Endothelial cell of umbilical vein (primary cell): ENCODE measurements at regions not wholly inside any gene's neighbourhood (a gene's known extent, or its start where the extent isn't known, plus 50 kb on each side); places are given as distances from the start of the nearest gene placed in this dataset.

ENCODE experiments used
- BruUV-seq: library from RNA; stranded (reverse); fragments of 400-500 nt; replicated peaks from 2 replicates; lab custom pipeline; 2021; lab: Mats Ljungman, UMichigan
- CTCF ChIA-PET: fragments of 300-600, 350-600 bp; sonication (Branson Sonifier 250); formaldehyde crosslinking; loops from one replicate; lab custom pipeline; 2021; ENCODE audit warnings: antibody characterized with exemption, inconsistent platforms; lab: Charles Lee
- POLR2A ChIA-PET: fragments of 300-600, 350-600 bp; sonication (Branson Sonifier 250); formaldehyde crosslinking; loops from one replicate; lab custom pipeline; 2021; ENCODE audit warnings: antibody characterized with exemption, inconsistent platforms; lab: Charles Lee
- DNase-seq: peaks from one replicate; pipeline ENCODE4 v3.0.0-alpha.2; 2011; ENCODE audit warnings: low read depth, low spot score
- FAIRE-seq: peaks from 2 replicates; lab custom pipeline; 2011; peaks lifted over from hg19 to GRCh38; lab: Jason Lieb, UNC
- H2AFZ ChIP-seq: 2 replicates; pipeline ENCODE4 v1.6.0; 2012; ENCODE audit warnings: low read depth, low read length, control low read depth, inconsistent platforms
- H3K27ac ChIP-seq: 2 replicates; pipeline ENCODE4 v1.5.1; 2011; ENCODE audit warnings: low read depth, mild to moderate bottlenecking, control low read depth, low read length, moderate library complexity; ENCODE audit not compliant: insufficient read depth
- H3K27me3 ChIP-seq, 2 experiments: 2 replicates each; pipeline versions ENCODE4 v1.6.0 to v1.6.1; 2011; ENCODE audit warnings: low read length in 2 of 2, mixed read lengths in 1 of 2; ENCODE audit not compliant: control insufficient read depth in 2 of 2, insufficient read depth in 2 of 2
- H3K36me3 ChIP-seq, 2 experiments: 2 replicates in 1 of 2; 3 replicates in 1 of 2; pipeline ENCODE4 v1.5.1; 2011; ENCODE audit warnings: low read length in 2 of 2, mild to moderate bottlenecking in 1 of 2, moderate library complexity in 1 of 2; ENCODE audit not compliant: control insufficient read depth in 2 of 2, insufficient read depth in 2 of 2; ENCODE audit errors: extremely low read depth in 1 of 2
- H3K4me1 ChIP-seq: 3 replicates; pipeline ENCODE4 v1.5.1; 2011; ENCODE audit warnings: mild to moderate bottlenecking, low read length; ENCODE audit not compliant: control insufficient read depth, insufficient read depth; ENCODE audit errors: extremely low read depth
- H3K4me2 ChIP-seq: 2 replicates; pipeline ENCODE4 v1.6.1; 2011; ENCODE audit warnings: low read length, control low read depth, mixed read lengths; ENCODE audit not compliant: insufficient read depth
- H3K4me3 ChIP-seq, 3 experiments: fragments of 200-600 bp in 1 of 3; sonication (generic), shearing (Covaris generic) in 1 of 3; replicated peaks in 1 of 3; 2 replicates each; pipeline ENCODE4 v1.5.1; 2011 to 2016; ENCODE audit warnings: control low read depth in 3 of 3, low read length in 3 of 3, mild to moderate bottlenecking in 2 of 3, inconsistent platforms in 1 of 3, low read depth in 1 of 3, moderate library complexity in 1 of 3; ENCODE audit not compliant: insufficient read depth in 1 of 3
- H3K79me2 ChIP-seq: 2 replicates; pipeline ENCODE4 v1.6.0; 2012; ENCODE audit warnings: low read length, inconsistent platforms; ENCODE audit not compliant: control insufficient read depth, insufficient read depth
- H3K9ac ChIP-seq: replicated peaks from 2 replicates; pipeline ENCODE3; 2011; ENCODE audit warnings: low read length, control low read depth; ENCODE audit not compliant: insufficient read depth; ENCODE audit errors: extremely low read depth
- H3K9me1 ChIP-seq: replicated peaks from 3 replicates; pipeline ENCODE4 v1.6.0; 2011; ENCODE audit warnings: mild to moderate bottlenecking, low read length; ENCODE audit not compliant: control insufficient read depth, insufficient read depth; ENCODE audit errors: extremely low read depth
- H3K9me3 ChIP-seq: replicated peaks from 2 replicates; pipeline ENCODE4 v1.5.1; 2012; ENCODE audit warnings: low read length, inconsistent platforms; ENCODE audit not compliant: control insufficient read depth, insufficient read depth
- H4K20me1 ChIP-seq: replicated peaks from 2 replicates; pipeline ENCODE3; 2011; ENCODE audit warnings: mild to moderate bottlenecking, low read length; ENCODE audit not compliant: control insufficient read depth, insufficient read depth; ENCODE audit errors: extremely low read depth
- CTCF ChIP-seq, 2 donors: IDR thresholded peaks; 1 replicate in 1 of 2; 2 replicates in 1 of 2; pipeline ENCODE4 v1.5.1; 2011; ENCODE audit warnings: low read length in 2 of 2, mild to moderate bottlenecking in 2 of 2, moderate library complexity in 2 of 2, control low read depth in 1 of 2, inconsistent platforms in 1 of 2, low read depth in 1 of 2; ENCODE audit not compliant: insufficient read depth in 1 of 2; ENCODE audit errors: extremely low read depth in 1 of 2
- EZH2 ChIP-seq: IDR thresholded peaks from 2 replicates; pipeline ENCODE4 v1.6.1; 2012; ENCODE audit warnings: borderline replicate concordance, low read depth, mild to moderate bottlenecking, moderate library complexity, low read length, inconsistent platforms; ENCODE audit not compliant: severe bottlenecking
- FOS ChIP-seq: IDR thresholded peaks from 2 replicates; pipeline ENCODE4 v1.6.1; 2011; ENCODE audit warnings: mild to moderate bottlenecking, low read length, moderate library complexity, borderline replicate concordance; ENCODE audit not compliant: insufficient read depth
- GATA2 ChIP-seq: IDR thresholded peaks from 2 replicates; pipeline ENCODE4 v1.7.0; 2011; ENCODE audit warnings: low read depth, mild to moderate bottlenecking, moderate library complexity, mixed read lengths, low read length; ENCODE audit not compliant: insufficient read length, insufficient read depth
- JUN ChIP-seq: IDR thresholded peaks from 2 replicates; pipeline ENCODE4 v1.6.1; 2011; ENCODE audit warnings: borderline replicate concordance, low read depth; ENCODE audit not compliant: insufficient read length, insufficient read depth
- MAX ChIP-seq: IDR thresholded peaks from 2 replicates; pipeline ENCODE4 v1.6.1; 2011; ENCODE audit not compliant: insufficient read depth, insufficient read length
- MYC ChIP-seq: IDR thresholded peaks from one replicate; pipeline ENCODE4 v1.6.1; 2011; ENCODE audit warnings: mild to moderate bottlenecking, low read depth, low read length
- POLR2A ChIP-seq: IDR thresholded peaks from 2 replicates; pipeline ENCODE4 v1.6.1; 2012; ENCODE audit warnings: low read depth, mild to moderate bottlenecking, control low read depth, low read length
- POLR2AphosphoS5 ChIP-seq: IDR thresholded peaks from 2 replicates; pipeline ENCODE4 v1.6.1; 2012; ENCODE audit warnings: low read depth, mild to moderate bottlenecking, control low read depth, low read length, moderate library complexity; ENCODE audit not compliant: insufficient read depth
- dilution Hi-C: fragments of 300-500 bp; cut with MboI; formaldehyde crosslinking; loops from one replicate; pipeline ENCODE4 v1.15.0; 2019; ENCODE audit warnings: low sequenced_read_pairs; ENCODE audit not compliant: extremely low pct_ligation_motif_present
- intact Hi-C: fragments of 100-400 bp; cut with micrococcal nuclease; formaldehyde crosslinking; loops from one replicate; pipeline ENCODE4 v1.10.0; 2022

GRCh38 chr13:90032313-90032712, 1315.2 kb upstream of the MIR17HG start:
- H3K9me3 ChIP-seq, result no peaks in the 10 kb centered on the region
- ChIA-PET CTCF (no interaction called here), POLR2A (no interaction called here)
- TF ChIP-seq CTCF (IDR thresholded peaks at IDR 0.05; ENCODE audit: extremely low read depth in 1 of 2, insufficient read depth in 1 of 2, low read depth in 1 of 2, low read length in 2 of 2), result no peak
- no peak for TF ChIP-seq GATA2
- no peak for TF ChIP-seq POLR2AphosphoS5
- no peak for TF ChIP-seq POLR2A
- TF ChIP-seq MAX, result no peak
- TF ChIP-seq EZH2, result no peak
- TF ChIP-seq MYC, result no peak
- no peak for TF ChIP-seq FOS
- no peak for TF ChIP-seq JUN
- H3K27me3 ChIP-seq, result no peaks in the 10 kb centered on the region
- H3K27ac ChIP-seq, result no peak overlapping the region
- H3K4me3 ChIP-seq, result no peak overlapping the region
- FAIRE-seq, result no peak
- no TSS peak for BruUV-seq
- H3K9ac ChIP-seq, result no peak overlapping the region
- DNase-seq, result no peak
- no peak overlapping the region for H3K4me2 ChIP-seq
- no peaks in the 10 kb centered on the region for H3K9me1 ChIP-seq
- no peaks in the 10 kb centered on the region for H3K36me3 ChIP-seq
- dilution Hi-C loops (no loop called here), intact Hi-C loops (no loop called here)
- no peaks in the 10 kb centered on the region for H3K79me2 ChIP-seq
- H3K4me1 ChIP-seq, result no peaks in the 10 kb centered on the region
- no peaks in the 10 kb centered on the region for H4K20me1 ChIP-seq
- no peak overlapping the region for H2AFZ ChIP-seq
